NCI-H2107 treated with DMSO at 0.1 percent for 48 hours (cell line): ENCODE measurements at regions not wholly inside any gene's neighbourhood (a gene's known extent, or its start where the extent isn't known, plus 50 kb on each side); places are given as distances from the start of the nearest gene placed in this dataset.

Experiments
- DNase-seq: peaks from one replicate; lab custom pipeline; 2025; ENCODE audit not compliant: unreplicated experiment; lab: John Stamatoyannopoulos, UW

- DNase-seq, result no peak
Observed at GRCh38 chr10:28781296-28781695, 104.0 kb downstream of the BAMBI start.

GRCh38 chr10:28783087-28783486 is 105.8 kb downstream of the BAMBI start:
- no peak for DNase-seq

- no peak for DNase-seq
Observed at GRCh38 chr10:28785018-28785417, 107.7 kb downstream of the BAMBI start.

- no peak for DNase-seq
Observed at GRCh38 chr10:28788252-28788651, 110.9 kb downstream of the BAMBI start.

- no peak for DNase-seq
Observed at GRCh38 chr10:28788762-28789161, 111.4 kb downstream of the BAMBI start.

GRCh38 chr10:28790146-28790545 is 112.8 kb downstream of the BAMBI start:
- no peak for DNase-seq

GRCh38 chr10:28793482-28793881 is 116.2 kb downstream of the BAMBI start:
- no peak for DNase-seq

GRCh38 chr10:28794986-28795385 is 117.7 kb downstream of the BAMBI start:
- no peak for DNase-seq

- no peak for DNase-seq
Observed at GRCh38 chr10:28796606-28797512, 119.5 kb downstream of the BAMBI start.

- DNase-seq, result no peak
Observed at GRCh38 chr10:28797904-28798371, 120.6 kb downstream of the BAMBI start.

GRCh38 chr10:28798428-28798955 is 121.2 kb downstream of the BAMBI start:
- DNase-seq, result no peak

- no peak for DNase-seq
Observed at GRCh38 chr10:28798964-28799363, 121.6 kb downstream of the BAMBI start.

GRCh38 chr10:28800144-28800543 is 122.8 kb downstream of the BAMBI start:
- DNase-seq, result no peak

- DNase-seq, result no peak
Observed at GRCh38 chr10:28801247-28801646, 123.9 kb downstream of the BAMBI start.

- DNase-seq, result no peak
Observed at GRCh38 chr10:28801869-28802268, 124.5 kb downstream of the BAMBI start.

- DNase-seq, result no peak
Observed at GRCh38 chr10:28805390-28805789, 128.1 kb downstream of the BAMBI start.

- DNase-seq, result no peak
Observed at GRCh38 chr10:28806488-28806941, 129.2 kb downstream of the BAMBI start.

- no peak for DNase-seq
Observed at GRCh38 chr10:28806951-28807759, 129.8 kb downstream of the BAMBI start.

- no peak for DNase-seq
Observed at GRCh38 chr10:28807760-28808613, 130.7 kb downstream of the BAMBI start.

- no peak for DNase-seq
Observed at GRCh38 chr10:28808693-28809092, 131.4 kb downstream of the BAMBI start.
